ENCODE measurements at regions not wholly inside any gene's neighbourhood (a gene's known extent, or its start where the extent isn't known, plus 50 kb on each side); places are given as distances from the start of the nearest gene placed in this dataset.

DNA sequence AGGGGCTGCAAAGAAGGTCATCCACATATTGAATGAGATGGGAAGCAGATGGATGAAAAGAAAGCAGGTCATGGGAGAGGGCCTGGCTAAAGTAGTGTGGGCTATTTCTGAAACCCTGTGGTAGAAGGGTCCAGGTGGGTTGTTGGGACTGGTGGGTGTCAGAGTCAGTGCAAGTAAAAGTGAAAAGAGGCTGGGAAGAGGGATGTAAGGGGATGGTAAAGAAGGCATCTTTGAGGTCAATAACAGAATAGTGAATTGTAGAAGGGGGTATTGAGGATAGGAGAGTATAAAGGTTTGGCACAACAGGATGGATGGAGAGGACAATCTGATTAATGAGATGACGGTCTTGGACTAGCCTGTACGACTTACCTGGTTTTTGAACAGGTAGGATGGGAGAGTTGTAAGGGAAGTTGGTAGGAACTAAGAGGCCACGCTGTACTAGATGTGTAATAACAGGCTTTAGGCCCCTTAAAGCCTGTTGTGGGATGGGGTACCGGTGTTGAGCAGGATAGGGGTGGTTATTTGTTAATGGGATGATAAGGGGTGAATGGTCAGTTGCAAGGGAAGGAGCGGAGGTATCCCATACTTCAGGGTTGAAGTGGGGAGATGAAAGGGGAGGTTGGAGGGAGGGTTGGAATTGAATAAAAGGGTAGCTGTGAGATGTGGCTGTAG lies 748.9 kb upstream of the ADGRB3 start (continued):
- TF ChIP-seq, protein P1, sequence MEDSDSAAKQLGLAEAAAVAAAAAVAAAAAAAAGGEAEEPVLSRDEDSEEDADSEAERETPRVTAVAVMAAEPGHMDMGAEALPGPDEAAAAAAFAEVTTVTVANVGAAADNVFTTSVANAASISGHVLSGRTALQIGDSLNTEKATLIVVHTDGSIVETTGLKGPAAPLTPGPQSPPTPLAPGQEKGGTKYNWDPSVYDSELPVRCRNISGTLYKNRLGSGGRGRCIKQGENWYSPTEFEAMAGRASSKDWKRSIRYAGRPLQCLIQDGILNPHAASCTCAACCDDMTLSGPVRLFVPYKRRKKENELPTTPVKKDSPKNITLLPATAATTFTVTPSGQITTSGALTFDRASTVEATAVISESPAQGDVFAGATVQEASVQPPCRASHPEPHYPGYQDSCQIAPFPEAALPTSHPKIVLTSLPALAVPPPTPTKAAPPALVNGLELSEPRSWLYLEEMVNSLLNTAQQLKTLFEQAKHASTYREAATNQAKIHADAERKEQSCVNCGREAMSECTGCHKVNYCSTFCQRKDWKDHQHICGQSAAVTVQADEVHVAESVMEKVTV (CRISPR knock-in tag; IDR thresholded peaks at IDR 0.05) = 0 out of 2 replicates have a peak, but pooled peaks have one; percentile 5
- no peak for TF ChIP-seq CAMTA2 (CRISPR knock-in tag; conservative IDR thresholded peaks at IDR 0.05)
- 0 out of 2 replicates have a peak, but pooled peaks have one; percentile 37 for TF ChIP-seq HLTF (IDR thresholded peaks at IDR 0.05)
- 0 out of 2 replicates have a peak, but pooled peaks have one; percentile 44 for TF ChIP-seq HMG20B (CRISPR knock-in tag; IDR thresholded peaks at IDR 0.05)
- TF ChIP-seq HEY1 (CRISPR knock-in tag; IDR thresholded peaks at IDR 0.05; ENCODE audit: borderline replicate concordance) = no peak
- 0 out of 2 replicates have a peak, but pooled peaks have one; percentile 38 for TF ChIP-seq ELF4 (CRISPR knock-in tag; IDR thresholded peaks at IDR 0.05)
- TF ChIP-seq SIX5 (IDR thresholded peaks at IDR 0.05; ENCODE audit: borderline replicate concordance in 1 of 2, insufficient read depth in 1 of 2, low read depth in 1 of 2, low read length in 2 of 2) = no peak
- TF ChIP-seq ILF3 (IDR thresholded peaks at IDR 0.05; ENCODE audit: borderline replicate concordance) = no peak
- no peak for TF ChIP-seq SMARCE1 (IDR thresholded peaks at IDR 0.05)
- TF ChIP-seq ILK (tag; IDR thresholded peaks at IDR 0.05; ENCODE audit: borderline replicate concordance, low read depth) = no peak
- TF ChIP-seq, protein P2, sequence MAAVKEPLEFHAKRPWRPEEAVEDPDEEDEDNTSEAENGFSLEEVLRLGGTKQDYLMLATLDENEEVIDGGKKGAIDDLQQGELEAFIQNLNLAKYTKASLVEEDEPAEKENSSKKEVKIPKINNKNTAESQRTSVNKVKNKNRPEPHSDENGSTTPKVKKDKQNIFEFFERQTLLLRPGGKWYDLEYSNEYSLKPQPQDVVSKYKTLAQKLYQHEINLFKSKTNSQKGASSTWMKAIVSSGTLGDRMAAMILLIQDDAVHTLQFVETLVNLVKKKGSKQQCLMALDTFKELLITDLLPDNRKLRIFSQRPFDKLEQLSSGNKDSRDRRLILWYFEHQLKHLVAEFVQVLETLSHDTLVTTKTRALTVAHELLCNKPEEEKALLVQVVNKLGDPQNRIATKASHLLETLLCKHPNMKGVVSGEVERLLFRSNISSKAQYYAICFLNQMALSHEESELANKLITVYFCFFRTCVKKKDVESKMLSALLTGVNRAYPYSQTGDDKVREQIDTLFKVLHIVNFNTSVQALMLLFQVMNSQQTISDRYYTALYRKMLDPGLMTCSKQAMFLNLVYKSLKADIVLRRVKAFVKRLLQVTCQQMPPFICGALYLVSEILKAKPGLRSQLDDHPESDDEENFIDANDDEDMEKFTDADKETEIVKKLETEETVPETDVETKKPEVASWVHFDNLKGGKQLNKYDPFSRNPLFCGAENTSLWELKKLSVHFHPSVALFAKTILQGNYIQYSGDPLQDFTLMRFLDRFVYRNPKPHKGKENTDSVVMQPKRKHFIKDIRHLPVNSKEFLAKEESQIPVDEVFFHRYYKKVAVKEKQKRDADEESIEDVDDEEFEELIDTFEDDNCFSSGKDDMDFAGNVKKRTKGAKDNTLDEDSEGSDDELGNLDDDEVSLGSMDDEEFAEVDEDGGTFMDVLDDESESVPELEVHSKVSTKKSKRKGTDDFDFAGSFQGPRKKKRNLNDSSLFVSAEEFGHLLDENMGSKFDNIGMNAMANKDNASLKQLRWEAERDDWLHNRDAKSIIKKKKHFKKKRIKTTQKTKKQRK (IDR thresholded peaks at IDR 0.05; ENCODE audit: borderline replicate concordance, low read depth, low read length) = no peak
- no peak for TF ChIP-seq ZNF644 (tag; IDR thresholded peaks at IDR 0.05; ENCODE audit: low read depth)
- no peak for TF ChIP-seq NCOA4 (IDR thresholded peaks at IDR 0.05; ENCODE audit: partially characterized antibody)
- no peak for TF ChIP-seq GATAD2B (IDR thresholded peaks at IDR 0.05; ENCODE audit: borderline replicate concordance)
- TF ChIP-seq CEBPB (tag; IDR thresholded peaks at IDR 0.05) = no peak
- TF ChIP-seq ZNF384 (IDR thresholded peaks at IDR 0.05; ENCODE audit: low read depth, low read length) = no peak
- no peak for TF ChIP-seq FOXA1 (IDR thresholded peaks at IDR 0.05; ENCODE audit: borderline replicate concordance)

Measured in K562 (cell line).